GM13977 (cell line): ENCODE measurements at regions not wholly inside any gene's neighbourhood (a gene's known extent, or its start where the extent isn't known, plus 50 kb on each side); places are given as distances from the start of the nearest gene placed in this dataset.

Experiments used
- DNase-seq: peaks from one replicate; pipeline ENCODE4 v3.0.0; 2012; ENCODE audit warnings: low spot score
- CTCF ChIP-seq: IDR thresholded peaks from 2 replicates; pipeline ENCODE4 v1.5.1; 2012; ENCODE audit warnings: mild to moderate bottlenecking, control low read depth; ENCODE audit not compliant: insufficient read depth; ENCODE audit errors: extremely low read depth, missing control alignments
- in situ Hi-C: fragments of 300-500 bp; cut with MboI; formaldehyde crosslinking; loops from one replicate; pipeline ENCODE4 v1.12.0; 2022; ENCODE audit warnings: low sequenced_read_pairs, low pct_unique_long_range_greater_than_20kb, mixed read lengths, inconsistent platforms; ENCODE audit not compliant: unreplicated experiment

GRCh38 chr5:62937661-62938558 lies 359.3 kb downstream of the LRRC70 start:
- DNase-seq: no peak
- in situ Hi-C loops: no loop called here
- no peak for TF ChIP-seq CTCF

GRCh38 chr5:62935660-62936059 lies 357.0 kb downstream of the LRRC70 start:
- DNase-seq: no peak
- TF ChIP-seq CTCF: no peak
- in situ Hi-C loops: no loop called here

GRCh38 chr5:62934319-62934718 lies 355.7 kb downstream of the LRRC70 start:
- in situ Hi-C loops: no loop called here
- DNase-seq: no peak

GRCh38 chr5:62933261-62933660 lies 354.6 kb downstream of the LRRC70 start:
- in situ Hi-C loops: no loop called here
- TF ChIP-seq CTCF: no peak
- no peak for DNase-seq

More at GRCh38 chr5:62934319-62934718, 355.7 kb downstream of the LRRC70 start:
- no peak for TF ChIP-seq CTCF

- in situ Hi-C loops: no loop called here
- TF ChIP-seq CTCF: no peak
- DNase-seq: no peak
Observed at GRCh38 chr5:62931153-62931950, 352.7 kb downstream of the LRRC70 start.

- in situ Hi-C loops: no loop called here
- DNase-seq: no peak
- no peak for TF ChIP-seq CTCF
Observed at GRCh38 chr5:62922191-62922590, 343.6 kb downstream of the LRRC70 start.
